HG03460 (cell line): ENCODE measurements at regions not wholly inside any gene's neighbourhood (a gene's known extent, or its start where the extent isn't known, plus 50 kb on each side); places are given as distances from the start of the nearest gene placed in this dataset.

Experiments used
- ATAC-seq: cut with Tn5 transposase; IDR thresholded peaks from one replicate; pipeline ENCODE4 v1.9.1; 2021; ENCODE audit not compliant: unreplicated experiment

DNA sequence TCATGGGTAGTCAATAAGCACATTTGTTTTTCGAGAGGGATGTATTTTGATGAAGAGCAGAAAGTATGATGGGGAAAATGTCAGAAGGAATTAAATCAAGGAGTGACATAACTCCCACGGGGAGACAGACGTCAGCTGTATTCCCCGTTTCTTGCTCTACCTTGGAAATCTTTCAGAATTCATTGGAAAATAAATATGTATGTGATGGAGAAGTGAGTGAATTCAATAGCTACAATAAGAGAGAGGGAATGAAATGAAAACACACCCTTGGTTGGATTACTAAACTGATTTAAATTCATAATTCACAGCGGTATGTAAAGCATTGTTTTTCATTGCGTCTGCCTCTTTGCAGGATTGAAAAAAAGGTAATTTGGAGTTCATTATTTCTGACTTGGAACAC is 209.7 kb upstream of the KLF4 start:
- no peak for ATAC-seq

DNA sequence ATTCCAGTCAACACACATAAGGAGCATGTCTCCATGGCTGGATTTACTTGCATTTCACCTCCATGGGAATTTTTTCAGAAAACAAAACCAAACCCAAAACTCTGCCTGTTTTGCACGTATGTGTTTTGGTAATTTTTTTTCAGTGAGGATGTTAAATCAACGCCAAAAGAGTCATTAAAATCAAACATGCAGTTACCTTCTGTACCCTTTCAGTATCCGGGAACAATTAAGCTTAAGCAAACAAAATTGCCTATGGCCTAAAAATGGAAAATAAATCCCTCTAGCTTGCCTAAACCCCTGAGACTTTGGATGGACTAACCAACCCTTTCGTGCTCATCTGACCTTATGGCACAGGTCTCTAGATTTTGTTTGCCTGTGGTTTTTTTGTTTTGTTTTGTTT is 209.2 kb upstream of the KLF4 start:
- ATAC-seq, result no peak

DNA sequence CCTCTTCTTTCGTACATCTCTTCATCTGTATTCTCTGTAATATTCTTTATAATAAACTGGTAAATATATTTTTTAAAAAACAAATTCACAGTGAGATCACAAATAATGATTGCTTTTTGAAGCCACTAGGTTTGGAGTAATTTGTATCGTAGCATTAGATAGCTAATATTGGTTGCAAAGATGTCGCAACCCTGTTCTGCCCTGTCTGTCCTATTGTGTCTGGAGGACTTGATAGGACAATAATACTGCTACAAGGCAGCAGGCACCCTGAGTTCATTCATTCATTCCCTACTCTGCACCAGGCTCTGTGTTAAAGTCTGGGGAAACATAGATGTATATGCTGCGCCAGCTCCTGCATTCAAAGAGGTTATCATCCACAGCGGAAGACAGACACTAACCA is 206.7 kb upstream of the KLF4 start:
- no peak for ATAC-seq

DNA sequence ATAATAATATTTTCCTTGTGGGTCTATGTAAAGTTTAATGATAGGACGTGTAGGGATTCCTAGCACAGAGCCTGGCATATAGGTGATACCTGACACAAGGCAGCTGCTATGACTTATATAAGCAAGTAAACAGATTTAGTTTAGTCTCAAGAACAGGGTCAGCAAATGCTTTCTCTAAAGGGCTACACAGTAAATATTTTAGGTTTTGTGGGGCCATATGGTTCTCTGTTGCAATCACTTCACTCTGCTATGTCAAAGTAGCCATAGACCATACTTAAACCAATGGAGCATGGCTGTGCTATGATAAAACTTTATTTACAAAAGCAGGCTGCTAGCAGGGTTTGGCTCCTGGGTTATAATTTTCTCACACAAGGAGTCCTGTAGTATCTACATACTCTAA is 204.8 kb upstream of the KLF4 start:
- ATAC-seq, result no peak

GRCh38 chr9:107693625-107694326 is 204.2 kb upstream of the KLF4 start:
- ATAC-seq, result no peak

DNA sequence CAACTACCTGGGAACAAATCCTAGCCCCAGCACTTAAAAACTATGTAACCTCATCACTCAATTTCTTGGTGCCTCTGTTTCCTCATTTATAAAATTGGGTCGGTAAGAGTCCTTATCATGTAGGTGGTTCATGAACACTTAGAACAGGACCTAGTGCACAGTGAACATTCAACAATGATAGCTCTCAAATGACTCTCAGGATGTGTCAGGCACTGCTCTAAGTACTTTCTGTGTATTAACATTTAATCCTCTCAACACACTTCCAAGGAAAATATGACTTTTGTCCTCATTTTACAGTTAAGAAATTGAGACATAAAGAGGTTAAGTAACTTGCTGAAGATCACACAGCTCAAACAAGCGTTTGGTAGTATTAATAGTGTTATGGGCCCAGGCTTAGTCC is 202.1 kb upstream of the KLF4 start:
- ATAC-seq, result no peak

DNA sequence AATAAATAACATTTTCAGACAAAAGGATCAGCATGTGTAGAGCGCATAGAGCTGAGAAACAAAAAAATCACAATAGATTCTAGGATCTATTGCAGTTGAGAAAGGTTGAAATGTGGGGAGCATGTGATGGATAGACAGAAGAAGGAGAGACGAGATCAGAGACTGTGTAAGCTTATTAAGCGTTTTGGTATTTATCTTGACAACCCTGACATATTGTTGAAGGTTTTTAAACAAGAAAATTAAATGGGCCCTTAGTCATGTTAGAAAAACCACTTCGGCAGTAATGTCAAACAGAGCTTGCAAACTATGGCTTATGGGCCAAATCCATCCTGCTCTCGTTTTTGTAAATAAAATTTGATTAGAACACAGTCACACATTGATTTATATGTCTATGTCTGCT is 200.5 kb upstream of the KLF4 start:
- ATAC-seq, result no peak

DNA sequence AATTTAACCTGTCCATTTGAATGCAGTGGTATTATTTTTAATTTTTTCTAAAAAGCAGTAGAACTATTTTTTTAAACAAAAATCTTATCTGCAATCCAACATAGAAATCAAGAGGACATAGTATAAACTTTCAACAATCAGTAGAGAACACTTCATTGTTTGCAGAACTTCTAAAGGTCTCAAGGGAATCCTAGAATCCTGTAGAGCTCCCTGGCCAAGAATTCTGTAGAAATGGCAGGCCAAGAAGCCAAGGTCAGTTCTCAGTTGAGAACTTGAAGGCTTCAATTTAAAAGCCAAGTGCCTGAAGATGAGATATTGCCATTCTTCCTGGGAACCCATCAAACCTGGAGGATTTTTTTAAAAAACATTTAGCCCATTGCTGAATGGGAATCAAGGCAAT is 199.2 kb upstream of the KLF4 start:
- no peak for ATAC-seq

GRCh38 chr9:107685901-107686300 is 196.3 kb upstream of the KLF4 start:
- ATAC-seq, result no peak

- no peak for ATAC-seq
Measured at GRCh38 chr9:107685376-107685775, 195.8 kb upstream of the KLF4 start.

DNA sequence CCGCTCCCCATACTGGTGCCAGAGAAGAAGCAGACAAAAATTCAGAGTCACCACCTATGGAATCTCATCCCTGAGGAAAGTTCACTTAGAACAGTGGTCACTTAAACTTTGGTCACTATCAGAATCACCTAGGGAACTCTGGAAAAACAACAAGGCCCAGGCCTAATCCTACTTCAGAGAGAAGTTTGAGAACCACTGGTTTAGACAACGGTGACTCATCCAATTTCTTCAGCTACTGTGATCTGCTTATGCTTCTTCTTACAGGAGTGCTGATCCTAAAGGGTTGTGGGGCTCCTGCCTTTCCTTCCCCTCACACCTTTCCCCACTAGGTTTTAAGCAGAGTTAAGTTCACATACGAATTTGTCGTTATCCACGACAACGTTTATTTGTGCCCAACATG is 194.7 kb upstream of the KLF4 start:
- no peak for ATAC-seq

DNA sequence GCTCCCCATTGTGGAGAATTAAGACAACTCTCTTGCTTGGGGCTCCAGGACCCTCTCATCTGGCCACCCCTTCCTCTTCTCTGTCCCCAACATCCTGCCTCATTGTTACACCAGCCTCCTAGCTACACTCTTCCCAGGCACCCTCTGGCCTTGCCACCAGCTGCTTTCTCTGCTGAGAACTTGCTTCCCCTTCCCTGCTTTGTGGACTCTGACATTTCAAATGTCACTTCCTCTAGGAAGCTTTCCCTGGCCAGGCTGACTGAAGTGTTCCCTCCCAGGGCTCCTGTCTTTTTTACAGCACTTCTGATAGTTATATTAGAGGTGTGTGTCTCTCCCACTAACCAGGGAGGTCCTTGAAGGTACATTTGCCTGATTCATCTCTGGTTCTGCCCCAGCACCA is 194.0 kb upstream of the KLF4 start:
- no peak for ATAC-seq

GRCh38 chr9:107681988-107682387 is 192.4 kb upstream of the KLF4 start:
- no peak for ATAC-seq

DNA sequence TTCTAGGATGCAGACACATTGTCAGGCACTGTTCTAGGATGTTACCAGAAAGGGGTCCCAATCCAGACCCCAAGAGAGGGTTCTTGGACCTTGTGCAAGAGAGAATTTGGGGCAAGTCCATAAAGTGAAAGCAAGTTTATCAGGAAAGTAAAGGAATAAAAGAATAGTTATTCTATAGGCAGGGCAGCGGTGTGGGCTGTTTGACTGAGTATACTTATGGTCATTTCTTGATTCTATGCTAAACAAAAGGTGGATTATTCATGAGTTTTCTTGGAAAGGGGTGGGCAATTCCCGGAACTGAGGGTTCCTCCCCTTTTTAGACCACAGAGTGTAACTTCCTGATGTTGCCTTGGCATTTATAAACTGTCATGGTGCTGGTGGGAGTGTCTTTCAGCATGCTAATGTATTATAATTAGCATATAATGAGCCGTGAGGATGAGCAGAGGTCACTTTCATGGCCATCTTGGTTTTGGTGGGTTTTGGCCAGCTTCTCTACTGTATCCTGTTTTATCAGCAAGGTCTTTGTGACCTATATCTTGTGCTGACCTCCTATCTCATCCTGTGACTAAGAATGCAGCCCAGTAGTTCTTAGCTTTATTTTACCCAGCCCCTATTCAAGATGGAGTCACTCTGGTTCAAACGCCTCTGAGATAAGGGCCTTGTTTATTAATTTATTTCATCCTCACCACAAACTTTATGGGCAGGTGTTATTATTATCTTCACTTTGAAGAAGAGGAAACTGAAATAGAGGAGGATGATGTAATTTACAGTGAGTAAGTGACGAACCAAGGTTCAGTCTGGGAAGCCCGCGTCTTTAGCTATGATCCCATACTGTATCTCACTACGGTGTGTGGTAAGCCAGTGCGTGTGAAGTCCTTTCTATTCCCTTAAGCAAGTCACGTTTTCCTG is 186.0 kb upstream of the KLF4 start:
- ATAC-seq, result no peak

DNA sequence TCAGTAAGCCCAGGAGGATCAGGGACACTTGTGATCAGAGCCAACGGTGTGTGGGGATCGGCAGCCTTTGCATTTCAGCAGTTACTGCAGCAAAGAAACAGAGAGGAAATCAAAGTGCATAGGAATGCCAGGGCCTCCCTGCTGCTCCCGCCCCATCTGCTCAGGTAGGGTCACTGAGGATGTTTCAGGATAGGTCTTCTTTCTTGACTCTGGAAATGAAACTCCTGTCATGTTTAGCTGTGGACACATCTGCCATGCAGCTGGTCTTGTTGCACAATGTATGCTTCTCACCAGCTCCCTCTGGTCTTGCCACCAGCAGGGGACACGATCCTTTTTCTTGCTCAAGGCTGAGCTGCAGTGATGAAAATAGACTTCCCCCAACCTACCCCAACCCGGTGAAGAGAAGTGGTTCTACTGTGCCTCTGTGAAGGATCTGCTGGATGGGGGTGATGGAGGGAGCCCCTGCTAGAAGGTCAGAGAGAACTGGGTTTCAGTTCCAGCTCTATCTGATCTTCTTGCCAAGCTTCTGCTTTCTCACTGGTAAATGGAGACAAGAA is 185.2 kb upstream of the KLF4 start:
- ATAC-seq, result no peak

DNA sequence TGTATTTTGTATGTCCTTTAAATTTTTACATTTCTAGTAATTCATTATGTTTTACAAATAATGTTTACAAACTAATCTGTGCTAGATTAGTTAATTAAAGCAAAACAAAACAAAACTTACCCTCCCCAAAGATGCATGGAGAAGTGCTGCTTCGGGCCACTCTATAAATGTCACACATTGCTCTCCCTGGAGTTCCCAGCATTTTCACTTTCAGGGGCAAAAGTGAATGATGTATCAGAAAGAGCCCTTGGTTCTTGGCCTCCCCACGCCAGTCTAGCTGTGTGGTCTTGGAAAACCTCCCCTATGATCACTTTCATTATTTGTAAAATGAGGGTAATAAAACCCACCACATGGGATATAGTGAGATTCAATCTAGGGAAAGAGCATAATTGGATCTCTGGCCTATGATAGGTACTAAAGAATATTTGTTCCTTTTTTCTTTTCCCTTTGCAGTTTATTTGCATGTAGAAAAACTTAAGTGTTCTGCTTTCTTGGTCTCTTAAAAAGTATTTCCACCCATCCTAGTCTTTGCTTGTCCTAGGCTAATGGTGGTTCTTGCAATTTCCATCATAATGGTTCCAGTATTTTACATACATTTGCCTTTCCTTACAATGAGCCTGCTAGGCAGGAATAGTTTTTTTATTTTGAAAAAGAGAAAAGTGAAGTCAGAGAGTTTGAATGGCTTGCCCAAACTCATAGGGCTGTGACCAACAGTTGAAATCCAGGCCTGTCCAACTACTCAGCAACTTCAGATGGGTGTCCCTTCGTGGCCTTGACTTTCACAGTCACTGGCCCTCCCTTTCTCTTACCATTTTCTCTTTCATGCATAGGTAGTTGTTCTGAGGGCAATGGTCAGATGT is 184.5 kb upstream of the KLF4 start:
- no peak for ATAC-seq

DNA sequence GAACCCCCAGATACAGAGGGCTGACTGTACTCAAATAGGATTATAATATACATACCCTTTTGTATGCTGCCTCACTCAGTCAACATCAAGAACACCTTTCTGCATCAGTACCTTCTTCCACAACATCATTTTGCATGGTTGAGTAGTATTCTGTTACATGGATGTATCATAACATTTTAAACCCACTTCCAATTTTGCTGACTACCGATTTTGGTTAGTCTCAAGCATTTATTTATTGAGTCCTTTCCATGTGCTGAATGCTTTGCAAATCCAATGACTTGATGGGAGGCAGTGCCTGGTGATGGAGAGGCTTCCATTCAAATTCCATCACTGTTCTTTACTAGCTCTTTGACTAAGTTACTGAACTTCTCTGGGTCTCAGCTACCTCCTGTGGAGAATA is 182.0 kb upstream of the KLF4 start:
- ATAC-seq, result no peak

DNA sequence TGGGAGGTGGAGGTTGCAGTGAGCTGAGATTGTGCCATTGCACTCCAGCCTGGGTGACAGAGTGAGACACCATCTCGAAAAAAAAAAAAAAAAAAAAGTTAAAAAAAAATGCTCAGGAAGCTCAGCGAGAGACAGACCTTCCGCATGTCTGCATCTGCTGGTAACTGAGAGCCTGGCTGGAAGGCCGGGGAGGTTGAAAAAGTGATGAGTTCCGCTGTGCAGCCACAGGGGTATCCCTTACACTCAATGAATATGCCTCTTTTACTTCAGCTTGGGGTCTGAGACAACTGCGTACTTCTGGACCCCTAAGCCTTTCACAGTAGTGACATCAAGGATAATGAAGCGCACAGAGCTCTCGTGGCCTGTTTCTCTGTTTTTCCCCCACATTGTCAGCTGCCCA is 179.9 kb upstream of the KLF4 start:
- ATAC-seq, result no peak

DNA sequence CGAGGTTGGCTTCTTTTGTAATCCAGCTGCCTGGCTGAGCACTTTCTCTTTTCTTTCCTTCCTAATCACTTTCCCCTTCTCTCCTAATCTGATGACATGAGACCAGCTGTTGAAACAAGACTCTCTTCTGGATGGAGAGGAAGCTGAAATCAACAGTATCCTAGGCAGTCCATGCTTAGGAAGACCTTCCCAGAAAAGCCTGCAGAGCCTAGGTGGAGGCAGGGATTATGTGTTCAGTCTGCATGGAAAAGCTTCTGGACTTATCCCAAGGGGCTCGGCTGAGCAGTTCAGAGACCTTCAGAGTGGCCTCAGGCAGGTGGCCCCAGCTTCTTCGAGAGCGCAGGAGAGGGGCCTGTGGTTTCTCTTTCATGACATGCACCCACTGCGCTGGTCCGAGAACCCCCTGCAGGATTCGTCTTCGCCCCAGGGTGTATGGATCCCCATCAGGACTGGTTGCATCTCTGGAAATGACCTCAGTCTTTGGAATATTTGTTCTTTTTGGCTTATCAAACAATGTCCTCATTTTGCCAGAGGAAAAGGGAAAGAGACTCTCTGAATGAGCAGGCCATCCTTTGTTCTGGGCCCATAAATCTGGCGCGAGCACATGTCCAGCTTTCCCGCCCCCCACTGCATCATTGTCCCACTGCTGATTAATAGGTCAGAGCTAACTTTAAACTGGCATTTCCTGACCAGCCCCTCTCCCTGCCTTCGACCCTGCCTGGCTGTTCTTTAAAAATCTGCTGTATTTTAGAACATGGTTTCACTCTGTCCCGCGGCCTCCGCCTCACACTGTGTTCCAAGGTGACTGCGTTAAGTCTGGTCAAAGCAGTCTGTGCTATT is 177.9 kb upstream of the KLF4 start:
- no peak for ATAC-seq

DNA sequence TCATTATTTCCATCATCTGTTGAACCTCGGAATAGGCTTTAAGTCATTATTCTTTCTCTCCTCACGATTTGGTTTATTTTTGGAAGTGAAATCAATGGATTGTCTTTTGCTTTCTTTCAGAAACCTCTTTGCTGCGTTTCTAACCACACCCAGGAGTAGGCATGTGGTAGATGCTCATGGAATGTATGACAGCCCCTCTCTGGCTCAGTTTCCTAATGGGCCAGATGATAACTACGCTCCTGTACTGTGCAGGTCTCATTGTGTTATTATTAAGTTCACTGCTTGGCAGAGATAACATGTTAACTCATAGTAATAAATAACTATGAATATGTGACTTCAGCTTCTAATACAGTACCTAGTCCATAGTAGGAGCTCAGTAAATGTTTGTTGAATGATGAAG is 175.5 kb upstream of the KLF4 start:
- ATAC-seq, result no peak
